SK-N-SH treated with all-trans-retinoic acid at 6 μM for 48 hours (cell line): ENCODE measurements at regions not wholly inside any gene's neighbourhood (a gene's known extent, or its start where the extent isn't known, plus 50 kb on each side); places are given as distances from the start of the nearest gene placed in this dataset.

Experiments used
- ATAC-seq: fragments of 200-7000 bp; cut with Tn5 transposase; 3 replicates; pipeline ENCODE4 v1.9.1; 2020; ENCODE audit warnings: mild to moderate bottlenecking, moderate library complexity
- ARNTL ChIP-seq: fragments of 450-650 bp; formaldehyde crosslinking; IDR thresholded peaks from 2 replicates; pipeline ENCODE4 v1.5.0; 2020; ENCODE audit warnings: low read depth, mild to moderate bottlenecking, moderate library complexity, borderline replicate concordance
- BACH2 ChIP-seq: fragments of 250-450 bp; sonication (Bioruptor Pico); IDR thresholded peaks from 2 replicates; pipeline ENCODE4 v1.9.0; 2021; ENCODE audit warnings: mild to moderate bottlenecking, borderline replicate concordance
- CSDC2 ChIP-seq: fragments of 250-450 bp; sonication (Bioruptor Pico); IDR thresholded peaks from 2 replicates; pipeline ENCODE4 v1.5.0; 2020; ENCODE audit warnings: mild to moderate bottlenecking, moderate library complexity
- ESRRG ChIP-seq: fragments of 250-450 bp; sonication (Bioruptor Pico); IDR thresholded peaks from 2 replicates; pipeline ENCODE4 v1.6.1; 2021; ENCODE audit warnings: mild to moderate bottlenecking
- GLIS3 ChIP-seq: fragments of 250-450 bp; sonication (Bioruptor Pico); IDR thresholded peaks from 2 replicates; pipeline ENCODE4 v1.5.0; 2020; ENCODE audit warnings: mild to moderate bottlenecking, moderate library complexity
- ISL1 ChIP-seq: fragments of 250-450 bp; sonication (Bioruptor Pico); IDR thresholded peaks from 2 replicates; pipeline ENCODE4 v2.1.2; 2022; ENCODE audit warnings: mild to moderate bottlenecking, moderate library complexity
- OSR1 ChIP-seq: fragments of 250-450 bp; sonication (Bioruptor Pico); IDR thresholded peaks from 2 replicates; pipeline ENCODE4 v1.8.0; 2022; ENCODE audit warnings: moderate library complexity, mild to moderate bottlenecking, inconsistent platforms
- PPARA ChIP-seq: fragments of 250-450 bp; sonication (Bioruptor Pico); IDR thresholded peaks from 2 replicates; pipeline ENCODE4 v1.5.0; 2020; ENCODE audit warnings: mild to moderate bottlenecking, borderline replicate concordance
- RARB ChIP-seq: fragments of 250-450 bp; sonication (Bioruptor Pico); IDR thresholded peaks from 2 replicates; pipeline ENCODE4 v1.8.0; 2021; ENCODE audit warnings: mild to moderate bottlenecking, moderate library complexity
- SNAI2 ChIP-seq: fragments of 250-450 bp; sonication (Bioruptor Pico); IDR thresholded peaks from 2 replicates; pipeline ENCODE4 v1.5.0; 2020; ENCODE audit warnings: mild to moderate bottlenecking, moderate library complexity
- TCF4 ChIP-seq: fragments of 250-450 bp; sonication (Bioruptor Pico); IDR thresholded peaks from 2 replicates; pipeline ENCODE4 v1.8.0; 2021; ENCODE audit warnings: mild to moderate bottlenecking, moderate library complexity, borderline replicate concordance
- TOX ChIP-seq: fragments of 250-450 bp; sonication (Bioruptor Pico); IDR thresholded peaks from 2 replicates; pipeline ENCODE4 v1.8.0; 2021; ENCODE audit warnings: mild to moderate bottlenecking, moderate library complexity, borderline replicate concordance
- ZC3H10 ChIP-seq: fragments of 250-450 bp; sonication (Bioruptor Pico); IDR thresholded peaks from 2 replicates; pipeline ENCODE4 v1.5.1; 2021; ENCODE audit warnings: mild to moderate bottlenecking, moderate library complexity
- ZFP3 ChIP-seq: fragments of 250-450 bp; sonication (Bioruptor Pico); IDR thresholded peaks from 2 replicates; pipeline ENCODE4 v1.5.0; 2020; ENCODE audit warnings: mild to moderate bottlenecking, moderate library complexity
- ZFP30 ChIP-seq: fragments of 450-650 bp; formaldehyde crosslinking; IDR thresholded peaks from 2 replicates; pipeline ENCODE4 v1.5.0; 2022; ENCODE audit warnings: mild to moderate bottlenecking, moderate library complexity
- ZNF565 ChIP-seq: fragments of 450-650 bp; formaldehyde crosslinking; conservative IDR thresholded peaks from 2 replicates; pipeline ENCODE4 v1.5.0; 2020; ENCODE audit warnings: low read depth, mild to moderate bottlenecking, moderate library complexity
- ZNF70 ChIP-seq: fragments of 450-650 bp; formaldehyde crosslinking; IDR thresholded peaks from 2 replicates; pipeline ENCODE4 v1.5.0; 2020; ENCODE audit warnings: mild to moderate bottlenecking, moderate library complexity
- ZNF8 ChIP-seq: fragments of 450-650 bp; formaldehyde crosslinking; IDR thresholded peaks from 2 replicates; pipeline ENCODE4 v1.5.0; 2020; ENCODE audit warnings: mild to moderate bottlenecking, moderate library complexity
- TF ChIP-seq, protein P1 (sequence below): fragments of 250-450 bp; sonication (Bioruptor Pico); IDR thresholded peaks from 2 replicates; pipeline ENCODE4 v1.5.1; 2020; ENCODE audit warnings: low read depth, mild to moderate bottlenecking, moderate library complexity
- TF ChIP-seq, protein P2 (sequence below): fragments of 250-450 bp; sonication (Bioruptor Pico); IDR thresholded peaks from 2 replicates; pipeline ENCODE4 v1.8.0; 2020; ENCODE audit warnings: mild to moderate bottlenecking, moderate library complexity, borderline replicate concordance
- TF ChIP-seq, protein P3 (sequence below): fragments of 250-450 bp; sonication (Bioruptor Pico); IDR thresholded peaks from 2 replicates; pipeline ENCODE4 v1.8.0; 2021; ENCODE audit warnings: low read depth, mild to moderate bottlenecking, moderate library complexity, borderline replicate concordance
- TF ChIP-seq, protein P4 (sequence below): fragments of 250-450 bp; sonication (Bioruptor Pico); IDR thresholded peaks from 2 replicates; pipeline ENCODE4 v1.5.1; 2021; ENCODE audit warnings: mild to moderate bottlenecking, moderate library complexity

DNA sequence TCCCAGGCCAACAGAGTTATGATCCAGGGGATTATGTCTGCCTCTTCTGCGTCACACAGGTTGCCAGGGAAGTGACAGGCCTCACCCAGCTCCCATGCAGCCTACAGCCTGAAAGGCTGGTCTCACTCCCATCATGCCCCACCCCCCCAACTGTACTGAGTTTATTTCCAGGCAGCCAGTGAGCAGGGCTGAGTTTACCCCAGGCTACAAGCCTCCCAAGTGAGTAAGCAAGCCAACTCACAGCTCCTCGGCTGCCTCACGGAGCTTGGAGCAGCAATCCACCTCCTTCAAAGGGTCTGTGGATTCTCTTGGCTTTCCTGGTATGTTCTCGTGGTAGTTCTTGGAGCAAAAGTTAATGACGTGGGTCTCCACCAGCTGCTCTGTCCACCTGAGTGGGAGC is 1147.6 kb upstream of the ADGRL4 start:
- no peak for TF ChIP-seq ZNF565 (CRISPR knock-in tag)
- no peak for TF ChIP-seq ARNTL
- TF ChIP-seq ZFP3: no peak
- TF ChIP-seq TOX (CRISPR knock-in tag): no peak
- TF ChIP-seq, protein P1, sequence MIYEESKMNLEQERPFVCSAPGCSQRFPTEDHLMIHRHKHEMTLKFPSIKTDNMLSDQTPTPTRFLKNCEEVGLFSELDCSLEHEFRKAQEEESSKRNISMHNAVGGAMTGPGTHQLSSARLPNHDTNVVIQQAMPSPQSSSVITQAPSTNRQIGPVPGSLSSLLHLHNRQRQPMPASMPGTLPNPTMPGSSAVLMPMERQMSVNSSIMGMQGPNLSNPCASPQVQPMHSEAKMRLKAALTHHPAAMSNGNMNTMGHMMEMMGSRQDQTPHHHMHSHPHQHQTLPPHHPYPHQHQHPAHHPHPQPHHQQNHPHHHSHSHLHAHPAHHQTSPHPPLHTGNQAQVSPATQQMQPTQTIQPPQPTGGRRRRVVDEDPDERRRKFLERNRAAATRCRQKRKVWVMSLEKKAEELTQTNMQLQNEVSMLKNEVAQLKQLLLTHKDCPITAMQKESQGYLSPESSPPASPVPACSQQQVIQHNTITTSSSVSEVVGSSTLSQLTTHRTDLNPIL (CRISPR knock-in tag): no peak
- TF ChIP-seq, protein P2, sequence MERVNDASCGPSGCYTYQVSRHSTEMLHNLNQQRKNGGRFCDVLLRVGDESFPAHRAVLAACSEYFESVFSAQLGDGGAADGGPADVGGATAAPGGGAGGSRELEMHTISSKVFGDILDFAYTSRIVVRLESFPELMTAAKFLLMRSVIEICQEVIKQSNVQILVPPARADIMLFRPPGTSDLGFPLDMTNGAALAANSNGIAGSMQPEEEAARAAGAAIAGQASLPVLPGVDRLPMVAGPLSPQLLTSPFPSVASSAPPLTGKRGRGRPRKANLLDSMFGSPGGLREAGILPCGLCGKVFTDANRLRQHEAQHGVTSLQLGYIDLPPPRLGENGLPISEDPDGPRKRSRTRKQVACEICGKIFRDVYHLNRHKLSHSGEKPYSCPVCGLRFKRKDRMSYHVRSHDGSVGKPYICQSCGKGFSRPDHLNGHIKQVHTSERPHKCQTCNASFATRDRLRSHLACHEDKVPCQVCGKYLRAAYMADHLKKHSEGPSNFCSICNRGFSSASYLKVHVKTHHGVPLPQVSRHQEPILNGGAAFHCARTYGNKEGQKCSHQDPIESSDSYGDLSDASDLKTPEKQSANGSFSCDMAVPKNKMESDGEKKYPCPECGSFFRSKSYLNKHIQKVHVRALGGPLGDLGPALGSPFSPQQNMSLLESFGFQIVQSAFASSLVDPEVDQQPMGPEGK (CRISPR knock-in tag): no peak
- no peak for TF ChIP-seq CSDC2
- TF ChIP-seq GLIS3: no peak
- no peak for TF ChIP-seq ZNF70 (CRISPR knock-in tag)
- no peak for TF ChIP-seq ZC3H10 (CRISPR knock-in tag)
- TF ChIP-seq, protein P3, sequence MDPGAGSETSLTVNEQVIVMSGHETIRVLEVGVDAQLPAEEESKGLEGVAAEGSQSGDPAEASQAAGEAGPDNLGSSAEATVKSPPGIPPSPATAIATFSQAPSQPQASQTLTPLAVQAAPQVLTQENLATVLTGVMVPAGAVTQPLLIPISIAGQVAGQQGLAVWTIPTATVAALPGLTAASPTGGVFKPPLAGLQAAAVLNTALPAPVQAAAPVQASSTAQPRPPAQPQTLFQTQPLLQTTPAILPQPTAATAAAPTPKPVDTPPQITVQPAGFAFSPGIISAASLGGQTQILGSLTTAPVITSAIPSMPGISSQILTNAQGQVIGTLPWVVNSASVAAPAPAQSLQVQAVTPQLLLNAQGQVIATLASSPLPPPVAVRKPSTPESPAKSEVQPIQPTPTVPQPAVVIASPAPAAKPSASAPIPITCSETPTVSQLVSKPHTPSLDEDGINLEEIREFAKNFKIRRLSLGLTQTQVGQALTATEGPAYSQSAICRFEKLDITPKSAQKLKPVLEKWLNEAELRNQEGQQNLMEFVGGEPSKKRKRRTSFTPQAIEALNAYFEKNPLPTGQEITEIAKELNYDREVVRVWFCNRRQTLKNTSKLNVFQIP (CRISPR knock-in tag): no peak
- no peak for TF ChIP-seq PPARA
- TF ChIP-seq, protein P4, sequence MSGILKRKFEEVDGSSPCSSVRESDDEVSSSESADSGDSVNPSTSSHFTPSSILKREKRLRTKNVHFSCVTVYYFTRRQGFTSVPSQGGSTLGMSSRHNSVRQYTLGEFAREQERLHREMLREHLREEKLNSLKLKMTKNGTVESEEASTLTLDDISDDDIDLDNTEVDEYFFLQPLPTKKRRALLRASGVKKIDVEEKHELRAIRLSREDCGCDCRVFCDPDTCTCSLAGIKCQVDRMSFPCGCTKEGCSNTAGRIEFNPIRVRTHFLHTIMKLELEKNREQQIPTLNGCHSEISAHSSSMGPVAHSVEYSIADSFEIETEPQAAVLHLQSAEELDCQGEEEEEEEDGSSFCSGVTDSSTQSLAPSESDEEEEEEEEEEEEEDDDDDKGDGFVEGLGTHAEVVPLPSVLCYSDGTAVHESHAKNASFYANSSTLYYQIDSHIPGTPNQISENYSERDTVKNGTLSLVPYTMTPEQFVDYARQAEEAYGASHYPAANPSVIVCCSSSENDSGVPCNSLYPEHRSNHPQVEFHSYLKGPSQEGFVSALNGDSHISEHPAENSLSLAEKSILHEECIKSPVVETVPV: no peak
- no peak for TF ChIP-seq OSR1 (CRISPR knock-in tag)
- no peak for TF ChIP-seq ISL1 (CRISPR knock-in tag)
- no peak for TF ChIP-seq ZFP30 (CRISPR knock-in tag)
- TF ChIP-seq ESRRG (CRISPR knock-in tag): no peak
- TF ChIP-seq ZNF8 (CRISPR knock-in tag): no peak
- TF ChIP-seq BACH2: no peak
- ATAC-seq: no peak

DNA sequence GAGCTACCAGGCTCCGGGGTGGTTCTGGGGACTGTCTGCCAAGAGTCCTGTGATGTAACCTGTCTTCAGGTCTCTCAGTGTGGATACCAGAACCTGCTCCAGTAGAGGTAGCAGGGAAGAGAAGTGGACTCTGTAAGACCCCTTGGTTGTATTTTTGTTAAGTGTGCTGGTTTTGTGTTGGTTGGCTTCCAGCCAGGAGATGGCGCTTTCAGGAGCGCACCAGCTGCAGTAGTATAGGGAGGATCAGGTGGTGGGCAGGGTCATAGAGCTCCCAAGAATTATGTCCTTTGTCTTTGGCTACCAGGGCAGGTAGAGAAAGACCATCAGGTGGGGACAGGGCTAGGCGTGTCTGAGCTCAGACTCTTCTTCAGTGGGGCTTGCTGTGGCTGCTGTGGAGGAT is 1147.2 kb upstream of the ADGRL4 start:
- TF ChIP-seq ARNTL (no peak), ESRRG (CRISPR knock-in tag) (no peak), SNAI2 (CRISPR knock-in tag) (no peak), ZFP30 (CRISPR knock-in tag) (no peak), ZC3H10 (CRISPR knock-in tag) (no peak), ZNF70 (CRISPR knock-in tag) (no peak), TCF4 (CRISPR knock-in tag) (no peak), ISL1 (CRISPR knock-in tag) (no peak), ZFP3 (no peak), ZNF565 (CRISPR knock-in tag) (no peak), BACH2 (no peak), PPARA (no peak), CSDC2 (no peak), RARB (CRISPR knock-in tag) (no peak), GLIS3 (no peak)
- TF ChIP-seq, protein P1 (CRISPR knock-in tag): no peak
- TF ChIP-seq, protein P2 (CRISPR knock-in tag): no peak
- TF ChIP-seq, protein P3 (CRISPR knock-in tag): no peak
- no peak for ATAC-seq
